H1 (cell line): ENCODE measurements at regions not wholly inside any gene's neighbourhood (a gene's known extent, or its start where the extent isn't known, plus 50 kb on each side); places are given as distances from the start of the nearest gene placed in this dataset.

Experiments used
- CTCF ChIA-PET: fragments of 300-600 bp; sonication (Branson Sonifier 250); formaldehyde crosslinking; loops from one replicate; lab custom pipeline; 2021; ENCODE audit not compliant: partially characterized antibody; lab: Charles Lee
- POLR2A ChIA-PET: fragments of 300-600 bp; sonication (Branson Sonifier 250); formaldehyde crosslinking; loops from one replicate; lab custom pipeline; 2021; ENCODE audit warnings: inconsistent platforms; ENCODE audit not compliant: partially characterized antibody; lab: Charles Lee
- DNase-seq, 2 experiments: peaks; one replicate each; pipeline versions ENCODE4 v3.0.0 to v3.0.0-alpha.2; 2010 to 2022; ENCODE audit warnings: low spot score in 2 of 2, low read depth in 1 of 2, mixed read lengths in 1 of 2
- FAIRE-seq: peaks from 2 replicates; lab custom pipeline; 2011; peaks lifted over from hg19 to GRCh38; lab: Jason Lieb, UNC
- H2AFZ ChIP-seq: 2 replicates; pipeline ENCODE4 v1.8.1; 2012; ENCODE audit warnings: low read length, inconsistent platforms
- H2AK5ac ChIP-seq: 2 replicates; pipeline ENCODE4 v1.6.1; 2013; ENCODE audit warnings: low read depth, low read length
- H2BK120ac ChIP-seq: replicated peaks from 2 replicates; pipeline ENCODE3; 2013; ENCODE audit warnings: low read depth, low read length, inconsistent platforms
- H2BK12ac ChIP-seq: 2 replicates; pipeline ENCODE4 v1.6.1; 2013; ENCODE audit warnings: low read depth, low read length
- H2BK15ac ChIP-seq: 2 replicates; pipeline ENCODE4 v1.6.1; 2013; ENCODE audit warnings: low read length
- H2BK20ac ChIP-seq: 2 replicates; pipeline ENCODE4 v1.6.1; 2013; ENCODE audit warnings: low read length
- H2BK5ac ChIP-seq: 2 replicates; pipeline ENCODE4 v1.6.1; 2013; ENCODE audit warnings: low read depth, low read length
- H3K14ac ChIP-seq: 2 replicates; pipeline ENCODE4 v1.6.1; 2013; ENCODE audit warnings: inconsistent platforms; ENCODE audit not compliant: insufficient read length
- H3K18ac ChIP-seq: 2 replicates; pipeline ENCODE4 v1.6.1; 2013; ENCODE audit warnings: low read length; ENCODE audit errors: extremely low read depth
- H3K23ac ChIP-seq: 2 replicates; pipeline ENCODE4 v1.6.1; 2013; ENCODE audit warnings: inconsistent platforms; ENCODE audit not compliant: insufficient read length
- H3K23me2 ChIP-seq: 2 replicates; pipeline ENCODE4 v1.6.1; 2013; ENCODE audit warnings: low read depth, low read length
- H3K27ac ChIP-seq: 2 replicates; pipeline ENCODE4 v1.6.1; 2011; ENCODE audit warnings: low read depth, low read length, inconsistent platforms
- H3K27me3 ChIP-seq, 4 experiments: replicated peaks in 1 of 4; 1 replicate in 1 of 4; 2 replicates in 3 of 4; pipeline versions ENCODE4 v1.6.1 to v1.8.1; 2011 to 2013; ENCODE audit warnings: low read length in 3 of 4, mild to moderate bottlenecking in 3 of 4, inconsistent platforms in 2 of 4, mixed read lengths in 2 of 4, moderate library complexity in 1 of 4; ENCODE audit not compliant: control insufficient read depth in 3 of 4, insufficient read depth in 3 of 4; ENCODE audit errors: extremely low read depth in 1 of 4
- H3K36me3 ChIP-seq, 4 experiments: 2 replicates each; pipeline versions ENCODE4 v1.6.1 to v1.8.1; 2011 to 2013; ENCODE audit warnings: mild to moderate bottlenecking in 4 of 4, low read length in 3 of 4, moderate library complexity in 2 of 4, control low read depth in 1 of 4, inconsistent platforms in 1 of 4; ENCODE audit not compliant: insufficient read depth in 4 of 4, control insufficient read depth in 2 of 4
- H3K4ac ChIP-seq: replicated peaks from 2 replicates; pipeline ENCODE3; 2013; ENCODE audit warnings: low read length, low read depth, mixed read lengths, inconsistent platforms; ENCODE audit not compliant: insufficient read length
- H3K4me1 ChIP-seq, 4 experiments: replicated peaks in 1 of 4; 1 replicate in 1 of 4; 2 replicates in 3 of 4; pipeline versions ENCODE4 v1.6.1 to v1.8.1; 2011 to 2013; ENCODE audit warnings: low read length in 3 of 4, inconsistent platforms in 2 of 4, mixed read lengths in 1 of 4; ENCODE audit not compliant: insufficient read depth in 4 of 4, control insufficient read depth in 3 of 4
- H3K4me2 ChIP-seq, 2 experiments: 2 replicates each; pipeline versions ENCODE4 v1.6.1 to v1.8.1; 2011 to 2013; ENCODE audit warnings: low read depth in 2 of 2, low read length in 2 of 2, control low read depth in 1 of 2, inconsistent platforms in 1 of 2, mild to moderate bottlenecking in 1 of 2; ENCODE audit not compliant: insufficient read depth in 1 of 2
- H3K4me3 ChIP-seq, 4 experiments: fragments of 200-600, 300-600 bp in 1 of 4; sonication (generic), shearing (Covaris generic), sonication (Bioruptor Twin) in 1 of 4; 2 replicates each; pipeline versions ENCODE4 v1.5.1 to v1.8.1; 2011 to 2016; ENCODE audit warnings: low read length in 4 of 4, low read depth in 3 of 4, control low read depth in 2 of 4, inconsistent platforms in 2 of 4, mild to moderate bottlenecking in 2 of 4, mixed read lengths in 1 of 4, moderate library complexity in 1 of 4; ENCODE audit not compliant: insufficient read depth in 2 of 4; ENCODE audit errors: extremely low read depth in 1 of 4
- H3K56ac ChIP-seq: replicated peaks from 2 replicates; pipeline ENCODE3; 2013; ENCODE audit warnings: low read depth, mild to moderate bottlenecking, mixed read lengths, low read length, inconsistent platforms; ENCODE audit not compliant: insufficient read length
- H3K79me1 ChIP-seq: 2 replicates; pipeline ENCODE4 v1.6.1; 2013; ENCODE audit warnings: low read depth, low read length, control low read depth
- H3K79me2 ChIP-seq, 2 experiments: 2 replicates each; pipeline versions ENCODE4 v1.6.1 to v1.8.1; 2012 to 2013; ENCODE audit warnings: low read length in 2 of 2, mild to moderate bottlenecking in 2 of 2, inconsistent platforms in 1 of 2; ENCODE audit not compliant: insufficient read depth in 2 of 2, control insufficient read depth in 1 of 2
- H3K9ac ChIP-seq, 4 experiments: replicated peaks in 1 of 4; 1 replicate in 1 of 4; 2 replicates in 3 of 4; pipeline versions ENCODE4 v1.6.1 to v1.8.1; 2011 to 2013; ENCODE audit warnings: low read depth in 3 of 4, low read length in 3 of 4, control low read depth in 2 of 4, mild to moderate bottlenecking in 2 of 4, moderate library complexity in 2 of 4, inconsistent platforms in 1 of 4; ENCODE audit errors: extremely low read depth in 1 of 4
- H3K9me3 ChIP-seq, 2 experiments: 2 replicates each; pipeline versions ENCODE4 v1.6.1 to v1.8.1; 2012 to 2013; ENCODE audit warnings: mild to moderate bottlenecking in 2 of 2, moderate library complexity in 2 of 2, control low read depth in 1 of 2, inconsistent platforms in 1 of 2, low read depth in 1 of 2, low read length in 1 of 2, mixed read lengths in 1 of 2; ENCODE audit not compliant: insufficient read depth in 2 of 2
- H4K20me1 ChIP-seq, 2 experiments: replicated peaks in 1 of 2; 2 replicates each; pipeline versions ENCODE3 to v1.8.1; 2011 to 2013; ENCODE audit warnings: inconsistent platforms in 2 of 2, low read length in 2 of 2, mild to moderate bottlenecking in 1 of 2; ENCODE audit not compliant: insufficient read depth in 2 of 2, control insufficient read depth in 1 of 2
- H4K5ac ChIP-seq: 2 replicates; pipeline ENCODE4 v1.6.1; 2013; ENCODE audit warnings: low read length, low read depth, mixed read lengths, inconsistent platforms; ENCODE audit not compliant: insufficient read length
- H4K8ac ChIP-seq: 2 replicates; pipeline ENCODE4 v1.8.0; 2013; ENCODE audit warnings: mild to moderate bottlenecking, moderate library complexity, low read length, inconsistent platforms; ENCODE audit not compliant: insufficient read depth; ENCODE audit errors: extremely low read depth
- H4K91ac ChIP-seq: replicated peaks from 2 replicates; pipeline ENCODE3; 2013; ENCODE audit warnings: low read length, mixed read lengths, inconsistent platforms; ENCODE audit not compliant: insufficient read length
- CHD1 ChIP-seq: IDR thresholded peaks from 2 replicates; pipeline ENCODE4 v1.6.1; 2012; ENCODE audit warnings: low read depth, low read length, improper control_type of control experiment
- EGR1 ChIP-seq: IDR thresholded peaks from 2 replicates; pipeline ENCODE4 v1.6.1; 2011; ENCODE audit warnings: low read depth, low read length, borderline replicate concordance
- EZH2 ChIP-seq: fragments of 200-600 bp; sonication (generic); IDR thresholded peaks from 2 replicates; pipeline ENCODE4 v1.7.1; 2012; ENCODE audit warnings: low read depth, mild to moderate bottlenecking, moderate library complexity, low read length, inconsistent platforms; ENCODE audit not compliant: severe bottlenecking
- NANOG ChIP-seq: IDR thresholded peaks from 2 replicates; pipeline ENCODE4 v1.6.1; 2011; ENCODE audit warnings: low read length, low read depth, mild to moderate bottlenecking, inconsistent platforms; ENCODE audit not compliant: insufficient read depth, poor library complexity, severe bottlenecking
- NRF1 ChIP-seq: IDR thresholded peaks from 2 replicates; pipeline ENCODE4 v1.6.1; 2011; ENCODE audit warnings: mild to moderate bottlenecking, low read depth, low read length, improper control_type of control experiment
- SIRT6 ChIP-seq: IDR thresholded peaks from one replicate; pipeline ENCODE4 v1.7.1; 2012; ENCODE audit warnings: low read length, inconsistent platforms
- TAF1 ChIP-seq: IDR thresholded peaks from 2 replicates; pipeline ENCODE4 v1.6.1; 2011; ENCODE audit warnings: mild to moderate bottlenecking, low read depth, low read length
- WGBS, 2 experiments: shearing (Covaris generic) in 1 of 2; methylation state at CpG; one replicate each; pipeline versions ENCODE4 v1.1.6 to v1.1.7; 2013 to 2015; ENCODE audit warnings: low lambda C conversion rate in 2 of 2, mixed read lengths in 2 of 2, inconsistent platforms in 1 of 2, low coverage in 1 of 2, missing lambda C conversion rate in 1 of 2; ENCODE audit not compliant: insufficient replicate concordance in 2 of 2, insufficient coverage in 1 of 2, insufficient read length in 1 of 2; ENCODE audit errors: extremely low coverage in 1 of 2, missing lambda C conversion rate in 1 of 2; 5-methylcytosine and 5-hydroxymethylcytosine counted together

DNA sequence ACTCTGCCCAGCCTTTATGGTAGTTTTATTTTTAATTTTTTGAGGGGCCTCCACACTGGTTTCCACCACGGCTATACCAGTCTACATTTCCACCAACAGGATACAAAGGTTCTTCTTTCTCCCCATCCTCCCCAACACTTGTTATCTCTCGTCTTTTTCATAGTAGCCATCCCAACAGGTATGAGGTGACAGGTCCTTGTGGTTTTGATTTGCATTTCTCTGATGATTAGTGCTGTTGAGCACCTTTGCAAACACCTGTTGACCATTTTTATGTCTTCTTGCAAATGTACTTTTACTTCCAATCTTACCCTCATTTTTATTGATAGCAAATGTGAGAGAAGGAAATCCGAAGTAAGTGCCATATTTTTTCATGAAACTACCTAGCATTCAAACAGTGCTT is 195.4 kb upstream of the PREP start:
- Histone ChIP-seq H2BK120ac (no peak overlapping the region), H4K20me1 (no peaks in the 10 kb centered on the region), H3K4me3 (no peak overlapping the region), H3K79me2 (no peaks in the 10 kb centered on the region), H3K4me2 (no peak overlapping the region), H3K23me2 (peaks cover 1% of the 10 kb centered on the region; the same call in 1 of the 2 replicates), H2BK12ac (no peak overlapping the region), H3K4me1 (peaks cover 0 to 4% (median 1%) of the 10 kb centered on the region in 4 experiments; a peak in 2 of 7 replicates), H3K36me3 (no peaks in the 10 kb centered on the region), H3K56ac (no peak overlapping the region), H2BK5ac (no peak overlapping the region), H3K14ac (no peak overlapping the region), H3K9me3 (no peaks in the 10 kb centered on the region), H3K79me1 (no peaks in the 10 kb centered on the region), H3K4ac (no peak overlapping the region), H3K23ac (no peak overlapping the region), H3K27ac (no peak overlapping the region), H4K5ac (no peak overlapping the region), H2BK20ac (no peak overlapping the region), H3K27me3 (no peaks in the 10 kb centered on the region), H4K91ac (no peak overlapping the region), H3K9ac (no peak overlapping the region), H2AK5ac (no peak overlapping the region), H2AFZ (no peak overlapping the region), H4K8ac (no peak overlapping the region), H2BK15ac (no peak overlapping the region), H3K18ac (no peak overlapping the region)
- POLR2A ChIA-PET = no interaction called here
- whole genome bisulfite sequencing, 2 experiments = 90% methylated on average over 3 of the region's 3 CpGs; no CpG with 5 or more reads in 1 of the 2 experiments
- DNase-seq (no peak), FAIRE-seq (no peak)
- CTCF ChIA-PET = no interaction called here
- TF ChIP-seq CHD1 (no peak), NANOG (no peak), EGR1 (no peak), TAF1 (no peak), SIRT6 (no peak), NRF1 (no peak), EZH2 (no peak)
